GM18511 (cell line): ENCODE measurements at regions not wholly inside any gene's neighbourhood (a gene's known extent, or its start where the extent isn't known, plus 50 kb on each side); places are given as distances from the start of the nearest gene placed in this dataset.

Experiments used
- ATAC-seq: cut with Tn5 transposase; IDR thresholded peaks from one replicate; pipeline ENCODE4 v1.9.1; 2021; ENCODE audit warnings: mild to moderate bottlenecking, moderate library complexity; ENCODE audit not compliant: unreplicated experiment

- ATAC-seq = no peak
These were observed 312.8 kb upstream of the JAG1 start for GRCh38 chr20:10986586-10986985.

- ATAC-seq = no peak
These were observed 314.0 kb upstream of the JAG1 start for GRCh38 chr20:10987651-10988383.

GRCh38 chr20:10990625-10991382, 317.0 kb upstream of the JAG1 start:
- no peak for ATAC-seq

- ATAC-seq = no peak
These were observed 318.9 kb upstream of the JAG1 start for GRCh38 chr20:10992731-10993130.

- ATAC-seq = no peak
These were observed 321.3 kb upstream of the JAG1 start for GRCh38 chr20:10994991-10995700.

- ATAC-seq = no peak
These were observed 324.7 kb upstream of the JAG1 start for GRCh38 chr20:10998476-10998875.

- no peak for ATAC-seq
These were observed 326.6 kb upstream of the JAG1 start for GRCh38 chr20:11000416-11000815.

GRCh38 chr20:11001302-11001701, 327.5 kb upstream of the JAG1 start:
- no peak for ATAC-seq

GRCh38 chr20:11001764-11002540, 328.2 kb upstream of the JAG1 start:
- ATAC-seq = no peak

- no peak for ATAC-seq
These were observed 329.5 kb upstream of the JAG1 start for GRCh38 chr20:11003341-11003740.

- ATAC-seq = no peak
These were observed 334.7 kb upstream of the JAG1 start for GRCh38 chr20:11008444-11009033.

GRCh38 chr20:11011653-11012052, 337.9 kb upstream of the JAG1 start:
- ATAC-seq = no peak

- ATAC-seq = no peak
These were observed 339.2 kb upstream of the JAG1 start for GRCh38 chr20:11012975-11013374.

GRCh38 chr20:11013801-11014200, 340.0 kb upstream of the JAG1 start:
- no peak for ATAC-seq

- ATAC-seq = no peak
These were observed 341.6 kb upstream of the JAG1 start for GRCh38 chr20:11015440-11015839.

GRCh38 chr20:11017446-11017845, 343.6 kb upstream of the JAG1 start:
- ATAC-seq = no peak

GRCh38 chr20:11018668-11019170, 344.9 kb upstream of the JAG1 start:
- no peak for ATAC-seq

GRCh38 chr20:11020712-11021111, 346.9 kb upstream of the JAG1 start:
- no peak for ATAC-seq

GRCh38 chr20:11027224-11027623, 353.4 kb upstream of the JAG1 start:
- ATAC-seq = no peak

- no peak for ATAC-seq
These were observed 356.6 kb upstream of the JAG1 start for GRCh38 chr20:11030351-11030750.
